H1 (cell line): ENCODE measurements at regions not wholly inside any gene's neighbourhood (a gene's known extent, or its start where the extent isn't known, plus 50 kb on each side); places are given as distances from the start of the nearest gene placed in this dataset.

Source experiments
- CTCF ChIA-PET: fragments of 300-600 bp; sonication (Branson Sonifier 250); formaldehyde crosslinking; loops from one replicate; lab custom pipeline; 2021; ENCODE audit not compliant: partially characterized antibody; lab: Charles Lee
- POLR2A ChIA-PET: fragments of 300-600 bp; sonication (Branson Sonifier 250); formaldehyde crosslinking; loops from one replicate; lab custom pipeline; 2021; ENCODE audit warnings: inconsistent platforms; ENCODE audit not compliant: partially characterized antibody; lab: Charles Lee
- DNase-seq, 2 experiments: peaks; one replicate each; pipeline versions ENCODE4 v3.0.0 to v3.0.0-alpha.2; 2010 to 2022; ENCODE audit warnings: low spot score in 2 of 2, low read depth in 1 of 2, mixed read lengths in 1 of 2
- FAIRE-seq: peaks from 2 replicates; lab custom pipeline; 2011; peaks lifted over from hg19 to GRCh38; lab: Jason Lieb, UNC
- H2AFZ ChIP-seq: 2 replicates; pipeline ENCODE4 v1.8.1; 2012; ENCODE audit warnings: low read length, inconsistent platforms
- H2AK5ac ChIP-seq: 2 replicates; pipeline ENCODE4 v1.6.1; 2013; ENCODE audit warnings: low read depth, low read length
- H2BK120ac ChIP-seq: replicated peaks from 2 replicates; pipeline ENCODE3; 2013; ENCODE audit warnings: low read depth, low read length, inconsistent platforms
- H2BK12ac ChIP-seq: 2 replicates; pipeline ENCODE4 v1.6.1; 2013; ENCODE audit warnings: low read depth, low read length
- H2BK15ac ChIP-seq: 2 replicates; pipeline ENCODE4 v1.6.1; 2013; ENCODE audit warnings: low read length
- H2BK20ac ChIP-seq: 2 replicates; pipeline ENCODE4 v1.6.1; 2013; ENCODE audit warnings: low read length
- H2BK5ac ChIP-seq: 2 replicates; pipeline ENCODE4 v1.6.1; 2013; ENCODE audit warnings: low read depth, low read length
- H3K14ac ChIP-seq: 2 replicates; pipeline ENCODE4 v1.6.1; 2013; ENCODE audit warnings: inconsistent platforms; ENCODE audit not compliant: insufficient read length
- H3K18ac ChIP-seq: 2 replicates; pipeline ENCODE4 v1.6.1; 2013; ENCODE audit warnings: low read length; ENCODE audit errors: extremely low read depth
- H3K23ac ChIP-seq: 2 replicates; pipeline ENCODE4 v1.6.1; 2013; ENCODE audit warnings: inconsistent platforms; ENCODE audit not compliant: insufficient read length
- H3K23me2 ChIP-seq: 2 replicates; pipeline ENCODE4 v1.6.1; 2013; ENCODE audit warnings: low read depth, low read length
- H3K27ac ChIP-seq: 2 replicates; pipeline ENCODE4 v1.6.1; 2011; ENCODE audit warnings: low read depth, low read length, inconsistent platforms
- H3K27me3 ChIP-seq, 4 experiments: replicated peaks in 1 of 4; 1 replicate in 1 of 4; 2 replicates in 3 of 4; pipeline versions ENCODE4 v1.6.1 to v1.8.1; 2011 to 2013; ENCODE audit warnings: low read length in 3 of 4, mild to moderate bottlenecking in 3 of 4, inconsistent platforms in 2 of 4, mixed read lengths in 2 of 4, moderate library complexity in 1 of 4; ENCODE audit not compliant: control insufficient read depth in 3 of 4, insufficient read depth in 3 of 4; ENCODE audit errors: extremely low read depth in 1 of 4
- H3K36me3 ChIP-seq, 4 experiments: 2 replicates each; pipeline versions ENCODE4 v1.6.1 to v1.8.1; 2011 to 2013; ENCODE audit warnings: mild to moderate bottlenecking in 4 of 4, low read length in 3 of 4, moderate library complexity in 2 of 4, control low read depth in 1 of 4, inconsistent platforms in 1 of 4; ENCODE audit not compliant: insufficient read depth in 4 of 4, control insufficient read depth in 2 of 4
- H3K4ac ChIP-seq: replicated peaks from 2 replicates; pipeline ENCODE3; 2013; ENCODE audit warnings: low read length, low read depth, mixed read lengths, inconsistent platforms; ENCODE audit not compliant: insufficient read length
- H3K4me1 ChIP-seq, 4 experiments: replicated peaks in 1 of 4; 1 replicate in 1 of 4; 2 replicates in 3 of 4; pipeline versions ENCODE4 v1.6.1 to v1.8.1; 2011 to 2013; ENCODE audit warnings: low read length in 3 of 4, inconsistent platforms in 2 of 4, mixed read lengths in 1 of 4; ENCODE audit not compliant: insufficient read depth in 4 of 4, control insufficient read depth in 3 of 4
- H3K4me2 ChIP-seq, 2 experiments: 2 replicates each; pipeline versions ENCODE4 v1.6.1 to v1.8.1; 2011 to 2013; ENCODE audit warnings: low read depth in 2 of 2, low read length in 2 of 2, control low read depth in 1 of 2, inconsistent platforms in 1 of 2, mild to moderate bottlenecking in 1 of 2; ENCODE audit not compliant: insufficient read depth in 1 of 2
- H3K4me3 ChIP-seq, 4 experiments: fragments of 200-600, 300-600 bp in 1 of 4; sonication (generic), shearing (Covaris generic), sonication (Bioruptor Twin) in 1 of 4; 2 replicates each; pipeline versions ENCODE4 v1.5.1 to v1.8.1; 2011 to 2016; ENCODE audit warnings: low read length in 4 of 4, low read depth in 3 of 4, control low read depth in 2 of 4, inconsistent platforms in 2 of 4, mild to moderate bottlenecking in 2 of 4, mixed read lengths in 1 of 4, moderate library complexity in 1 of 4; ENCODE audit not compliant: insufficient read depth in 2 of 4; ENCODE audit errors: extremely low read depth in 1 of 4
- H3K56ac ChIP-seq: replicated peaks from 2 replicates; pipeline ENCODE3; 2013; ENCODE audit warnings: low read depth, mild to moderate bottlenecking, mixed read lengths, low read length, inconsistent platforms; ENCODE audit not compliant: insufficient read length
- H3K79me1 ChIP-seq: 2 replicates; pipeline ENCODE4 v1.6.1; 2013; ENCODE audit warnings: low read depth, low read length, control low read depth
- H3K79me2 ChIP-seq, 2 experiments: 2 replicates each; pipeline versions ENCODE4 v1.6.1 to v1.8.1; 2012 to 2013; ENCODE audit warnings: low read length in 2 of 2, mild to moderate bottlenecking in 2 of 2, inconsistent platforms in 1 of 2; ENCODE audit not compliant: insufficient read depth in 2 of 2, control insufficient read depth in 1 of 2
- H3K9ac ChIP-seq, 4 experiments: replicated peaks in 1 of 4; 1 replicate in 1 of 4; 2 replicates in 3 of 4; pipeline versions ENCODE4 v1.6.1 to v1.8.1; 2011 to 2013; ENCODE audit warnings: low read depth in 3 of 4, low read length in 3 of 4, control low read depth in 2 of 4, mild to moderate bottlenecking in 2 of 4, moderate library complexity in 2 of 4, inconsistent platforms in 1 of 4; ENCODE audit errors: extremely low read depth in 1 of 4
- H3K9me3 ChIP-seq, 2 experiments: 2 replicates each; pipeline versions ENCODE4 v1.6.1 to v1.8.1; 2012 to 2013; ENCODE audit warnings: mild to moderate bottlenecking in 2 of 2, moderate library complexity in 2 of 2, control low read depth in 1 of 2, inconsistent platforms in 1 of 2, low read depth in 1 of 2, low read length in 1 of 2, mixed read lengths in 1 of 2; ENCODE audit not compliant: insufficient read depth in 2 of 2
- H4K20me1 ChIP-seq, 2 experiments: replicated peaks in 1 of 2; 2 replicates each; pipeline versions ENCODE3 to v1.8.1; 2011 to 2013; ENCODE audit warnings: inconsistent platforms in 2 of 2, low read length in 2 of 2, mild to moderate bottlenecking in 1 of 2; ENCODE audit not compliant: insufficient read depth in 2 of 2, control insufficient read depth in 1 of 2
- H4K5ac ChIP-seq: 2 replicates; pipeline ENCODE4 v1.6.1; 2013; ENCODE audit warnings: low read length, low read depth, mixed read lengths, inconsistent platforms; ENCODE audit not compliant: insufficient read length
- H4K8ac ChIP-seq: 2 replicates; pipeline ENCODE4 v1.8.0; 2013; ENCODE audit warnings: mild to moderate bottlenecking, moderate library complexity, low read length, inconsistent platforms; ENCODE audit not compliant: insufficient read depth; ENCODE audit errors: extremely low read depth
- H4K91ac ChIP-seq: replicated peaks from 2 replicates; pipeline ENCODE3; 2013; ENCODE audit warnings: low read length, mixed read lengths, inconsistent platforms; ENCODE audit not compliant: insufficient read length
- BCL11A ChIP-seq, 2 experiments: IDR thresholded peaks; one replicate each; pipeline ENCODE4 v1.6.1; 2011; ENCODE audit warnings: low read depth in 2 of 2, low read length in 2 of 2, mild to moderate bottlenecking in 2 of 2
- CBX5 ChIP-seq: fragments of 300-800, 300-1000 bp; sonication (generic); IDR thresholded peaks from 2 replicates; pipeline ENCODE4 v1.7.1; 2016; ENCODE audit warnings: antibody characterized with exemption, low read length, low read depth
- CBX8 ChIP-seq: fragments of 300-800, 300-1000 bp; sonication (generic); IDR thresholded peaks from 2 replicates; pipeline ENCODE4 v1.7.1; 2016; ENCODE audit warnings: low read depth, low read length, borderline replicate concordance
- HDAC2 ChIP-seq, 2 experiments: fragments of 300-600 bp in 1 of 2; sonication (generic) in 1 of 2; IDR thresholded peaks; 2 replicates each; pipeline ENCODE4 v1.6.1; 2011 to 2012; ENCODE audit warnings: low read depth in 2 of 2, low read length in 2 of 2, mild to moderate bottlenecking in 2 of 2, moderate library complexity in 2 of 2, borderline replicate concordance in 1 of 2, inconsistent platforms in 1 of 2
- JUND ChIP-seq: IDR thresholded peaks from 2 replicates; pipeline ENCODE4 v1.6.1; 2011; ENCODE audit warnings: mild to moderate bottlenecking, improper control_type of control experiment, low read length
- KDM5A ChIP-seq: fragments of 200-600 bp; IDR thresholded peaks from 2 replicates; pipeline ENCODE4 v1.7.1; 2012; ENCODE audit warnings: mild to moderate bottlenecking, low read length, inconsistent platforms, mixed read lengths
- MAFK ChIP-seq: IDR thresholded peaks from 2 replicates; pipeline ENCODE4 v1.6.1; 2012; ENCODE audit warnings: low read depth, mild to moderate bottlenecking, improper control_type of control experiment, low read length
- NANOG ChIP-seq: IDR thresholded peaks from 2 replicates; pipeline ENCODE4 v1.6.1; 2011; ENCODE audit warnings: low read length, low read depth, mild to moderate bottlenecking, inconsistent platforms; ENCODE audit not compliant: insufficient read depth, poor library complexity, severe bottlenecking
- POLR2AphosphoS5 ChIP-seq: IDR thresholded peaks from 2 replicates; pipeline ENCODE4 v1.6.1; 2011; ENCODE audit warnings: low read depth, low read length
- SAP30 ChIP-seq: fragments of 300-600 bp; sonication (generic); IDR thresholded peaks from 2 replicates; pipeline ENCODE4 v1.7.1; 2012; ENCODE audit warnings: low read length, moderate library complexity, mild to moderate bottlenecking, inconsistent platforms; ENCODE audit not compliant: insufficient read depth, insufficient replicate concordance
- SRF ChIP-seq: IDR thresholded peaks from 2 replicates; pipeline ENCODE4 v1.6.1; 2011; ENCODE audit warnings: mild to moderate bottlenecking, low read depth, low read length, moderate library complexity
- SUZ12 ChIP-seq: fragments of 200-600 bp; sonication (generic); IDR thresholded peaks from 2 replicates; pipeline ENCODE4 v1.6.1; 2012; ENCODE audit warnings: mild to moderate bottlenecking, inconsistent platforms, low read length, moderate library complexity, mixed read lengths
- TAF1 ChIP-seq: IDR thresholded peaks from 2 replicates; pipeline ENCODE4 v1.6.1; 2011; ENCODE audit warnings: mild to moderate bottlenecking, low read depth, low read length
- TEAD4 ChIP-seq: IDR thresholded peaks from 2 replicates; pipeline ENCODE4 v1.6.1; 2012; ENCODE audit warnings: low read depth, low read length, inconsistent platforms, mixed read lengths
- ZNF274 ChIP-seq: IDR thresholded peaks from 2 replicates; pipeline ENCODE4 v1.7.0; 2012; ENCODE audit warnings: low read length, borderline replicate concordance; ENCODE audit errors: extremely low read depth
- WGBS, 2 experiments: shearing (Covaris generic) in 1 of 2; methylation state at CpG; one replicate each; pipeline versions ENCODE4 v1.1.6 to v1.1.7; 2013 to 2015; ENCODE audit warnings: low lambda C conversion rate in 2 of 2, mixed read lengths in 2 of 2, inconsistent platforms in 1 of 2, low coverage in 1 of 2, missing lambda C conversion rate in 1 of 2; ENCODE audit not compliant: insufficient replicate concordance in 2 of 2, insufficient coverage in 1 of 2, insufficient read length in 1 of 2; ENCODE audit errors: extremely low coverage in 1 of 2, missing lambda C conversion rate in 1 of 2; 5-methylcytosine and 5-hydroxymethylcytosine counted together

- no peak overlapping the region for H3K27ac ChIP-seq
- TF ChIP-seq ZNF274 = no peak
- no peak for TF ChIP-seq JUND
- no peak for TF ChIP-seq SRF
- TF ChIP-seq POLR2AphosphoS5 = no peak
- no peak for TF ChIP-seq SAP30
- TF ChIP-seq CBX5 = no peak
- TF ChIP-seq SUZ12 = no peak
- TF ChIP-seq MAFK = no peak
- TF ChIP-seq CBX8 = no peak
- TF ChIP-seq TEAD4 = no peak
- no peak for TF ChIP-seq HDAC2 (IDR thresholded peaks at IDR 0.05; ENCODE audit: borderline replicate concordance in 1 of 2, low read depth in 2 of 2, low read length in 2 of 2)
- no peak for TF ChIP-seq KDM5A
- TF ChIP-seq BCL11A (IDR thresholded peaks at IDR 0.05; ENCODE audit: low read depth in 2 of 2, low read length in 2 of 2) = no peak
- no peak for TF ChIP-seq NANOG
- no peak for TF ChIP-seq TAF1
These were observed 335.7 kb upstream of the AJAP1 start for GRCh38 chr1:4318720-4319119.

More at GRCh38 chr1:4318720-4319119, 335.7 kb upstream of the AJAP1 start:
- Histone ChIP-seq H3K23me2 (no peaks in the 10 kb centered on the region), H3K14ac (no peak overlapping the region), H3K4me3 (no peak overlapping the region), H2BK15ac (no peak overlapping the region), H2AFZ (no peak overlapping the region), H4K5ac (no peak overlapping the region), H3K56ac (no peak overlapping the region), H3K27me3 (no peaks in the 10 kb centered on the region), H2BK5ac (no peak overlapping the region), H4K8ac (no peak overlapping the region), H2BK20ac (no peak overlapping the region), H3K36me3 (no peaks in the 10 kb centered on the region), H3K4me1 (peaks cover 0 to 6% (median 4%) of the 10 kb centered on the region in 4 experiments; a peak in 3 of 7 replicates), H4K20me1 (no peaks in the 10 kb centered on the region), H3K9ac (no peak overlapping the region), H2AK5ac (no peak overlapping the region), H2BK12ac (no peak overlapping the region; the same call in 1 of the 2 replicates), H3K79me2 (no peaks in the 10 kb centered on the region), H3K18ac (no peak overlapping the region), H4K91ac (no peak overlapping the region), H3K23ac (no peak overlapping the region), H3K9me3 (peaks cover 19 to 56% of the 10 kb centered on the region in 2 experiments), H3K79me1 (no peaks in the 10 kb centered on the region), H3K4me2 (no peak overlapping the region), H2BK120ac (no peak overlapping the region), H3K4ac (no peak overlapping the region)
- DNase-seq (no peak), FAIRE-seq (no peak)
- POLR2A ChIA-PET = no interaction called here
- CTCF ChIA-PET = no interaction called here
- WGBS, 2 experiments = 92% methylated on average over 8 of the region's 8 CpGs; no CpG with 5 or more reads in 1 of the 2 experiments
